Right lobe of liver (tissue), 6 donors: ENCODE measurements at regions not wholly inside any gene's neighbourhood (a gene's known extent, or its start where the extent isn't known, plus 50 kb on each side); places are given as distances from the start of the nearest gene placed in this dataset.

Source experiments
- ATAC-seq, 4 donors: fragments of 200-7000 bp; cut with Tn5 transposase; one replicate each; pipeline ENCODE4 v1.9.1; 2020; ENCODE audit warnings: mild to moderate bottlenecking in 4 of 4, moderate library complexity in 4 of 4
- DNase-seq, 3 donors: peaks; one replicate each; pipeline ENCODE4 v3.0.0-alpha.2; 2020
- H3K27ac ChIP-seq, 3 donors: fragments of 200-600 bp; one replicate each; pipeline ENCODE4 v1.8.0; 2022
- H3K27me3 ChIP-seq, 2 donors: fragments of 200-600 bp; one replicate each; pipeline ENCODE4 v1.8.0; 2022
- H3K36me3 ChIP-seq, 4 donors: fragments of 200-600 bp; sonication (generic) in 1 of 4; one replicate each; pipeline versions ENCODE4 v1.5.1 to v1.8.0; 2017 to 2022; ENCODE audit warnings: control low read depth in 1 of 4
- H3K4me1 ChIP-seq, 4 donors: fragments of 200-600 bp; sonication (generic) in 1 of 4; one replicate each; pipeline versions ENCODE4 v1.5.1 to v1.8.0; 2017 to 2022; ENCODE audit warnings: control low read depth in 1 of 4
- H3K4me3 ChIP-seq, 3 donors: fragments of 200-600 bp; one replicate each; pipeline ENCODE4 v1.8.0; 2022
- H3K9me3 ChIP-seq, 4 donors: fragments of 200-600 bp; sonication (generic) in 1 of 4; one replicate each; pipeline versions ENCODE4 v1.5.1 to v1.8.0; 2017 to 2022; ENCODE audit warnings: control low read depth in 1 of 4
- POLR2A ChIP-seq: fragments of 450-650 bp; IDR thresholded peaks from one replicate; pipeline ENCODE4 v1.6.1; 2017; ENCODE audit warnings: antibody characterized with exemption, mild to moderate bottlenecking
- WGBS: methylation state at CpG from one replicate; pipeline ENCODE4 v1.1.6; 2018; ENCODE audit warnings: low coverage, low lambda C conversion rate; ENCODE audit not compliant: insufficient coverage; ENCODE audit errors: missing lambda C conversion rate; 5-methylcytosine and 5-hydroxymethylcytosine counted together
- intact Hi-C, 2 donors: fragments of 100-400 bp; cut with DNase I; formaldehyde crosslinking; loops; one replicate each; pipeline versions ENCODE4 v1.11.2 to v1.14.1; 2022
- TF ChIP-seq, protein P1 (sequence below), 4 donors: fragments of 200-600 bp in 3 of 4; fragments of 450-650 bp in 1 of 4; IDR thresholded peaks; one replicate each; pipeline versions ENCODE4 v1.5.1 to v1.8.0; 2016 to 2022; ENCODE audit warnings: antibody characterized with exemption in 4 of 4, mild to moderate bottlenecking in 2 of 4
- donor health status: DM: no; HTN: yes; CAD: no.
- donor health status: DM: no; HTN: no; CAD: no.
- donor health status: DM: no; HTN: no; CAD: no.
- donor health status: DM: no; HTN: yes; CAD: no.
- donor health status: DM: no; HTN: yes; CAD: no.

DNA sequence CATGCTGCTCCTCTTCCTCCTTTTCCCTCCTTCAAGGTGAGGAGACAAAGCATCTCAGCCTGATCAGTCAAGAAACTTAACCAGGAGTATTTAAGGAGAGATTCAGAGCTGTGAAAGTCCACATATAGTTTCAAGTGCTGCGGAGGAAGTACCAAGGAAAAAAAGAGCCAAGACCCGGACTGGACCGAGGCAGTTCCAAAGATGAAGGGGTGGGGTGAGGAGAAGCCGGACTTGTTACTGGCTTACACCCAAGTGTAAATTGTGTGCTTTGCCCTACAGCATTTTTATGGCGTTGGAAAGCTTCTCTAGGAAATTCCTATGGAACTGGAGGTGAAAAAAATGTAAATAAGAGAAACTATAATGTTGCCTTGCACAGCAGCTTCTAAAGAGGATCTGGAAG, 263.1 kb downstream of the GRIN2B start:
- Histone ChIP-seq H3K4me3 (no peak overlapping the region), H3K27me3 (no peaks in the 10 kb centered on the region), H3K36me3 (no peaks in the 10 kb centered on the region), H3K4me1 (no peaks in the 10 kb centered on the region), H3K9me3 (no peaks in the 10 kb centered on the region), H3K27ac (no peak overlapping the region)
- WGBS, result 55% methylated on average over 5 of the region's 5 CpGs
- intact Hi-C loops, result no loop called here
- no peak for ATAC-seq
- no peak for DNase-seq
- no peak for TF ChIP-seq POLR2A
- TF ChIP-seq, protein P1, sequence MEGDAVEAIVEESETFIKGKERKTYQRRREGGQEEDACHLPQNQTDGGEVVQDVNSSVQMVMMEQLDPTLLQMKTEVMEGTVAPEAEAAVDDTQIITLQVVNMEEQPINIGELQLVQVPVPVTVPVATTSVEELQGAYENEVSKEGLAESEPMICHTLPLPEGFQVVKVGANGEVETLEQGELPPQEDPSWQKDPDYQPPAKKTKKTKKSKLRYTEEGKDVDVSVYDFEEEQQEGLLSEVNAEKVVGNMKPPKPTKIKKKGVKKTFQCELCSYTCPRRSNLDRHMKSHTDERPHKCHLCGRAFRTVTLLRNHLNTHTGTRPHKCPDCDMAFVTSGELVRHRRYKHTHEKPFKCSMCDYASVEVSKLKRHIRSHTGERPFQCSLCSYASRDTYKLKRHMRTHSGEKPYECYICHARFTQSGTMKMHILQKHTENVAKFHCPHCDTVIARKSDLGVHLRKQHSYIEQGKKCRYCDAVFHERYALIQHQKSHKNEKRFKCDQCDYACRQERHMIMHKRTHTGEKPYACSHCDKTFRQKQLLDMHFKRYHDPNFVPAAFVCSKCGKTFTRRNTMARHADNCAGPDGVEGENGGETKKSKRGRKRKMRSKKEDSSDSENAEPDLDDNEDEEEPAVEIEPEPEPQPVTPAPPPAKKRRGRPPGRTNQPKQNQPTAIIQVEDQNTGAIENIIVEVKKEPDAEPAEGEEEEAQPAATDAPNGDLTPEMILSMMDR (IDR thresholded peaks at IDR 0.05), result no peak

- TF ChIP-seq, protein P1 (IDR thresholded peaks at IDR 0.05), result no peak
- no peak for TF ChIP-seq POLR2A
- 68% methylated on average over 2 of the region's 2 CpGs for WGBS
- H3K4me1 ChIP-seq, result no peaks in the 10 kb centered on the region
- no peaks in the 10 kb centered on the region for H3K9me3 ChIP-seq
- no peaks in the 10 kb centered on the region for H3K27me3 ChIP-seq
- ATAC-seq (no peak), DNase-seq (no peak)
- intact Hi-C loops, result no loop called here
- no peak overlapping the region for H3K4me3 ChIP-seq
- no peak overlapping the region for H3K27ac ChIP-seq
- H3K36me3 ChIP-seq, result no peaks in the 10 kb centered on the region
Measured at GRCh38 chr12:13716119-13716518, 265.3 kb downstream of the GRIN2B start.

DNA sequence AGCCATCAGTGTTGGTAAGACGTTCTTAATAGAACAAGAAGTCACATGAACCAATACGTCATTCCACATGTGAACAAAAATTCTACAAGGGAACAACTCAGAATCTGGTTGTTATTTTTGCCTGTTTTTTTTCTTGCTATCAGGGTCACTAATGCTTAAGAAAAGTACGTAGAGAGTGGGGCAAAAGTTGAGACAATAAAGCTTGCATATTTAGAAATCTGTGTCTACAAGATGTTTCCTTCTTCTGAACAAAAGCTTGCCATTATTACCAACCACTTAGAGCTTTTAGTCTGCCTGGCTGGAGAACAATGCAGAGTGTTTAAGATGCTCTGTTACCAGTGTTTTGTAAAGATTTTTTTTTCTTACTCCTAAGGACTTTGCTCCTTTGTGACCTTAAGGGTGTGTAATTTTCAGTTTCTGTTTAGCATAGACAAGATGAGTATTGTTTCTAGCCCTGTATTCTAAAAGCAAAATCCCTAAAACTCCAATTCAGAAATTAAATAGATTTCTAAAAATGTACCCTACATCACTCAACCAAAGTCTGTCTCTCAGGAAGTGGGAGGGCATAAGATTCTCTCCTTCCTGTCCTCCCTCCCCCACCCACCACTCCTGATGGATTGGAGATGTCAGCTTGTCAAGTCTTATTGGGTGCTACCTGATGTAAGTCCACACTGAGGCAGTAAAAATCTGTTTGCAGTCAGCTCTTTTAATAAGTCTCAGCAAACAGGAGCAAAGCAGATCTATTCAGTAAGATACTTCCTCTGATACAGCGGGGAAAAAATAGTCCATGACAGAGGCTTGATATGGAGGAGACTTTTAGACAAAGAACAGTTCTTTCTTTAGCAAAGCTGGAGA, 267.6 kb downstream of the GRIN2B start:
- no peaks in the 10 kb centered on the region for H3K36me3 ChIP-seq
- no peak overlapping the region for H3K4me3 ChIP-seq
- no peaks in the 10 kb centered on the region for H3K4me1 ChIP-seq
- TF ChIP-seq, protein P1 (IDR thresholded peaks at IDR 0.05), result no peak
- no peak for TF ChIP-seq POLR2A
- WGBS, result 53% methylated on average over 4 of the region's 4 CpGs
- intact Hi-C loops, result no loop called here
- no peak for ATAC-seq
- DNase-seq, result no peak
- H3K9me3 ChIP-seq, result no peaks in the 10 kb centered on the region
- H3K27me3 ChIP-seq, result no peaks in the 10 kb centered on the region
- no peak overlapping the region for H3K27ac ChIP-seq

DNA sequence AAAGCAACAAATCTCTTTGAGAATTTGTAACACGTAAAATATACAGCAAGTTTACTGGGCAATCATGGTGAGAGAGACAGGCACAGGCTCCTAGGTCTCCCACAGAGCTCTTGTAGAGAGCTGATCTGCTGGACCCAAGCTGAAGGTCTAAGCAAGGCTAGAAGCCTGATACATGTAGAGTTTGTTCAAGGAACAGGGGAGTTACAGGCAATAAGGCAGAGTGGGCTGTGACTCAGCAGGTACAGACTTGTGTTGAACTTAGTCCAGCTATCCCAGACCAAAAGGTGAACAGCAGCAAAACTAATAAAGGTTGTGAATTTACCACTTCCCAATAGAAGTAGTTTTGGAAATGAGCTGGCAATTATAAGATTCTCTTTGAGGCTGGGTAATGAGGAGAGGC, 273.6 kb downstream of the GRIN2B start:
- H3K36me3 ChIP-seq, result no peaks in the 10 kb centered on the region
- ATAC-seq (no peak), DNase-seq (no peak)
- no peak overlapping the region for H3K27ac ChIP-seq
- H3K27me3 ChIP-seq, result no peaks in the 10 kb centered on the region
- H3K4me3 ChIP-seq, result no peak overlapping the region
- WGBS, result 82% methylated on average over 1 of the region's 1 CpG
- no peak for TF ChIP-seq POLR2A
- TF ChIP-seq, protein P1 (IDR thresholded peaks at IDR 0.05), result no peak
- H3K4me1 ChIP-seq, result no peaks in the 10 kb centered on the region
- H3K9me3 ChIP-seq, result no peaks in the 10 kb centered on the region
- intact Hi-C loops, result no loop called here
